22Rv1 (cell line): ENCODE measurements at regions not wholly inside any gene's neighbourhood (a gene's known extent, or its start where the extent isn't known, plus 50 kb on each side); places are given as distances from the start of the nearest gene placed in this dataset.

Source experiments
- CTCF ChIP-seq: fragments of 450-650 bp; IDR thresholded peaks from 2 replicates; pipeline ENCODE4 v1.5.1; 2017; ENCODE audit warnings: mild to moderate bottlenecking
- ZFX ChIP-seq: fragments of 450-650 bp; IDR thresholded peaks from 2 replicates; pipeline ENCODE4 v1.6.1; 2017; ENCODE audit warnings: antibody characterized with exemption, borderline replicate concordance

GRCh38 chr6:143619824-143620401, 57.9 kb upstream of the PHACTR2 start:
- TF ChIP-seq CTCF (no peak), ZFX (no peak)
